ENCODE measurements at regions not wholly inside any gene's neighbourhood (a gene's known extent, or its start where the extent isn't known, plus 50 kb on each side); places are given as distances from the start of the nearest gene placed in this dataset.

- Histone ChIP-seq H3K4me1 (peaks cover 3 to 21% (median 6%) of the 10 kb centered on the region in 10 experiments), H3K4me3 (no peak overlapping the region), H3K27me3 (no peaks in the 10 kb centered on the region), H4K20me1 (no peaks in the 10 kb centered on the region), H3K9ac (no peak overlapping the region), H3K27ac (no peak overlapping the region), H3K9me3 (replicated peaks in 1 of 11) (peaks cover 0 to 9% (median 0%) of the 10 kb centered on the region in 11 experiments; a peak in 3 of 22 replicates), H3K36me3 (no peaks in the 10 kb centered on the region), H3K4me2 (no peak overlapping the region)
- no peak for TF ChIP-seq Cebpa-rat (IDR thresholded peaks at IDR 0.05)
Observed at GRCh38 chr2:235411905-235412485, 81.8 kb upstream of the AGAP1 start.

- no peak overlapping the region for H3K4me3 ChIP-seq
- H3K4me2 ChIP-seq: no peak overlapping the region
- H3K9me3 ChIP-seq (replicated peaks in 1 of 11): peaks cover 0 to 9% (median 0%) of the 10 kb centered on the region in 11 experiments; a peak in 3 of 22 replicates
- H3K9ac ChIP-seq: no peak overlapping the region
- no peak for TF ChIP-seq Cebpa-rat (IDR thresholded peaks at IDR 0.05)
- H3K27me3 ChIP-seq: no peaks in the 10 kb centered on the region
- H3K36me3 ChIP-seq: no peaks in the 10 kb centered on the region
- peaks cover 10 to 27% (median 13%) of the 10 kb centered on the region in 10 experiments for H3K4me1 ChIP-seq
- H3K27ac ChIP-seq: no peak overlapping the region
- H4K20me1 ChIP-seq: no peaks in the 10 kb centered on the region
Observed at GRCh38 chr2:235413064-235413463, 80.8 kb upstream of the AGAP1 start.

- Histone ChIP-seq H3K4me2 (peak overlapping the region in 1 of 11 experiments; percentile 11; a peak in 4 of 22 replicates), H3K9ac (no peak overlapping the region), H3K9me3 (replicated peaks in 1 of 11) (peaks cover 0 to 9% (median 0%) of the 10 kb centered on the region in 11 experiments; a peak in 3 of 22 replicates), H3K4me1 (peaks cover 10 to 22% (median 13%) of the 10 kb centered on the region in 10 experiments), H3K36me3 (no peaks in the 10 kb centered on the region), H3K4me3 (no peak overlapping the region), H3K27ac (no peak overlapping the region), H4K20me1 (no peaks in the 10 kb centered on the region), H3K27me3 (no peaks in the 10 kb centered on the region)
- TF ChIP-seq Cebpa-rat (IDR thresholded peaks at IDR 0.05): no peak
Observed at GRCh38 chr2:235414422-235414821, 79.4 kb upstream of the AGAP1 start.

- peak overlapping the region in 2 of 11 experiments; percentile 7 to 11; a peak in 1 of 22 replicates for H3K27ac ChIP-seq
- no peak for TF ChIP-seq Cebpa-rat (IDR thresholded peaks at IDR 0.05)
- peaks cover 10 to 18% (median 13%) of the 10 kb centered on the region in 10 experiments for H3K4me1 ChIP-seq
- H3K4me2 ChIP-seq: peak overlapping the region; percentile 32 to 66 (median 52)
- no peaks in the 10 kb centered on the region for H3K36me3 ChIP-seq
- H3K27me3 ChIP-seq: no peaks in the 10 kb centered on the region
- no peaks in the 10 kb centered on the region for H4K20me1 ChIP-seq
- H3K9me3 ChIP-seq (replicated peaks in 1 of 11): peaks cover 0 to 9% (median 0%) of the 10 kb centered on the region in 11 experiments; a peak in 4 of 22 replicates
- no peak overlapping the region for H3K9ac ChIP-seq
- no peak overlapping the region for H3K4me3 ChIP-seq
Observed at GRCh38 chr2:235416858-235417499, 76.9 kb upstream of the AGAP1 start.

- H3K9ac ChIP-seq: no peak overlapping the region
- no peaks in the 10 kb centered on the region for H3K27me3 ChIP-seq
- H3K4me1 ChIP-seq: peaks cover 10 to 18% (median 13%) of the 10 kb centered on the region in 10 experiments
- H3K36me3 ChIP-seq: no peaks in the 10 kb centered on the region
- no peak overlapping the region for H3K27ac ChIP-seq
- H3K9me3 ChIP-seq (replicated peaks in 1 of 11): peaks cover 4 to 22% (median 10%) of the 10 kb centered on the region in 11 experiments
- H4K20me1 ChIP-seq: no peaks in the 10 kb centered on the region
- H3K4me3 ChIP-seq: no peak overlapping the region
- H3K4me2 ChIP-seq: no peak overlapping the region
- TF ChIP-seq Cebpa-rat (IDR thresholded peaks at IDR 0.05): no peak
Observed at GRCh38 chr2:235418918-235419317, 74.9 kb upstream of the AGAP1 start.

GRCh38 chr2:235419996-235420395 lies 73.8 kb upstream of the AGAP1 start:
- Histone ChIP-seq H3K4me3 (no peak overlapping the region), H3K27me3 (no peaks in the 10 kb centered on the region), H3K9me3 (replicated peaks in 1 of 11) (peaks cover 15 to 33% (median 21%) of the 10 kb centered on the region in 11 experiments), H3K27ac (no peak overlapping the region), H4K20me1 (no peaks in the 10 kb centered on the region), H3K9ac (no peak overlapping the region), H3K4me2 (no peak overlapping the region), H3K36me3 (no peaks in the 10 kb centered on the region), H3K4me1 (peaks cover 10 to 14% (median 12%) of the 10 kb centered on the region in 10 experiments)
- TF ChIP-seq Cebpa-rat (IDR thresholded peaks at IDR 0.05): no peak

- H3K27me3 ChIP-seq: no peaks in the 10 kb centered on the region
- peaks cover 26 to 48% (median 33%) of the 10 kb centered on the region in 11 experiments for H3K9me3 ChIP-seq (replicated peaks in 1 of 11)
- H3K4me3 ChIP-seq: no peak overlapping the region
- H3K36me3 ChIP-seq: no peaks in the 10 kb centered on the region
- no peak overlapping the region for H3K27ac ChIP-seq
- no peaks in the 10 kb centered on the region for H4K20me1 ChIP-seq
- TF ChIP-seq Cebpa-rat (IDR thresholded peaks at IDR 0.05): no peak
- no peak overlapping the region for H3K4me2 ChIP-seq
- H3K9ac ChIP-seq: no peak overlapping the region
- peaks cover 9 to 13% (median 10%) of the 10 kb centered on the region in 10 experiments for H3K4me1 ChIP-seq
Observed at GRCh38 chr2:235421618-235422017, 72.2 kb upstream of the AGAP1 start.

GRCh38 chr2:235430366-235431083 lies 63.3 kb upstream of the AGAP1 start:
- Histone ChIP-seq H3K36me3 (no peaks in the 10 kb centered on the region), H3K9me3 (replicated peaks in 1 of 11) (peaks cover 13 to 50% (median 43%) of the 10 kb centered on the region in 11 experiments), H3K9ac (no peak overlapping the region), H3K27me3 (no peaks in the 10 kb centered on the region), H3K27ac (no peak overlapping the region), H3K4me3 (no peak overlapping the region), H3K4me1 (peaks cover 27 to 47% (median 43%) of the 10 kb centered on the region in 10 experiments), H3K4me2 (no peak overlapping the region), H4K20me1 (no peaks in the 10 kb centered on the region)
- TF ChIP-seq Cebpa-rat (IDR thresholded peaks at IDR 0.05): no peak
